ENCODE measurements at regions not wholly inside any gene's neighbourhood (a gene's known extent, or its start where the extent isn't known, plus 50 kb on each side); places are given as distances from the start of the nearest gene placed in this dataset.

DNA sequence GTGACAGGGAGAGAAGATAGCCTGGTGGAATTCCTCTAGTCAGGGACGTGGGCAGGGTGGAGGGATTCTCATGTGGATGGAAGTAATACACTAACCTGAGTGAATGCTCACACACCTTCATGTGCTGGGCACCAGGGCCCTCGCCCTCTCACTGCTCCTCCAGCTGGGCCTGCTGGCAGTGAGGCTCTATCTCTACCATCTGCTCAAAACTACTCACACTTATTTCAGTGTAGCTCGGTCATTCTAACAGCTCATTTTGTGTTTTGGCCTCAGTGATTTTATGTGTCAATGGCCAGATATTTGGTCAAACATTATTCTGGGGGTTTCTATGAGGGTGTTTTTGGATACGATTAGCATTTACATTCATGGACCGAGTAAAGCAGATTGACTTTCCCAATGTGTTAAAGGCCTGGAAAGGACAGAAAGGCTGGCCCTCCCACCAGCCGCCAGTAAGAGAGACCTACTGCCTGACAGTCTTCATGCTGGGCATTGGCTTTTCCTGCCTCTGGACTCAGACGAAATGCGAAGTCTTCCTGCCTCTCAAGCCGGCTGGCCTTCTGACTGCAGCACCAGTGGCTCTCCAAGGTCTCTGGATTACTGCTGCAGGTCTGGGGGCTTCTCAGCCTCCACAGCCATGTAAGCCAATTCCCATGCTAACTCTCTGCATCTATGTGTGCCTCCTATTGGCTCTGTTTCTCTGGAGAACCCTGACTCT lies 335.4 kb downstream of the CXCL12 start:
- no peak for DNase-seq

DNA sequence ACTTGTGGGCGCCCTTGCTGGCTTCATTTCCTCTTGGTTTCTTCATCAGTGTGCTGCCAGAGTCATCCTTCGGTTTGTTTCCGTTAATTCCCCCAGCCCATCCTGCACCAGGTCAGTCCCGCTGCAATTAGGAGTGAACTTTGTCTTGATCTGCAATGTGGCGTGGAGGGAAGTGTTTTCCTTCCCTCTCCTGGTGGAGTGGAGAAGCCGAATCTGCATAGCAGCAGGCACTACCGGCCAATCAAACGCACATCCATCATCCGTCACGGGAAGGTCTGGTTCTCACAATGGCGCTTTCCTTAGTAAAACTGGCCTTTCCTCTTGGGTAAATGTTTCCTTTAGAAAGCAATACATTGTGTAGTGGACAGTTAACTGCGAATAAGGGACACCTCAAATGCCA lies 337.5 kb downstream of the CXCL12 start:
- DNase-seq, result no peak

DNA sequence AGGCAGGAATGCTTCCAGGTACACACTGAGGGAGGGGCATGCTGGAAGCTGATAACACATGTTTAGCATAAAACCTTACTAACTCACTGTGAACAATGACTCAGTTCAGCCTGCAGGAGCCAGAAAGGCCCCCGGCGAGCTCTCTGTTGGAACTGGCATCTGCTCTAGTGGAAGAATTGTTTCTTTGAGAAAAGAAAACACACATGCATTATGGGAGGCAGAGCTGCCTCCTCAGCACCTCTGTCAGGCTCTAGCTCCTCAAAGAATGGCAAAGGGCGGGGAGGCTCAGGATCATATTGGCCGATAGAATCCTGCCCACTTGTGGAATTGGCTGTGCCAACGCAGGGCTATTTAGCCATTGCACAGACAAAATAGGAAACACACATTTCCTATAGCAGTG lies 338.3 kb downstream of the CXCL12 start:
- DNase-seq, result no peak

DNA sequence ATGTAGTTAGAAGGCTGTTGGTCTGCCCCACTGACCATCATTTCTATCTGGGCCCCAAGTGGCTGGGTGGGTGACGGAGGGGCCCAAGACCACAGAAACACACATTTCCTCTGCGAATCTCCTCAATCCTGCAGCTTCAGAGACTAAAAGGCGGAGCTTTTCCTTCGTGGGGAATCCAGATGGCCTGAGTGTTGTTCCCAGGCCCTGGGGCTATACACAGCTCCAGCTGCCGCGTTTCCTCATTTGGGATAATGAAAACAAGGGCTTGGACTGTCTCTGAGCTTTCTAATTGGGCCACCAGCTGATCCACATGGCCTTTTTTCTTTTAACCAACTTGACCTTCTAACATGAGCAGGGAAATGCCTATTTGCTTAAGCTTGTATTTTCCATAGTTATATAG lies 339.9 kb downstream of the CXCL12 start:
- no peak for DNase-seq

DNA sequence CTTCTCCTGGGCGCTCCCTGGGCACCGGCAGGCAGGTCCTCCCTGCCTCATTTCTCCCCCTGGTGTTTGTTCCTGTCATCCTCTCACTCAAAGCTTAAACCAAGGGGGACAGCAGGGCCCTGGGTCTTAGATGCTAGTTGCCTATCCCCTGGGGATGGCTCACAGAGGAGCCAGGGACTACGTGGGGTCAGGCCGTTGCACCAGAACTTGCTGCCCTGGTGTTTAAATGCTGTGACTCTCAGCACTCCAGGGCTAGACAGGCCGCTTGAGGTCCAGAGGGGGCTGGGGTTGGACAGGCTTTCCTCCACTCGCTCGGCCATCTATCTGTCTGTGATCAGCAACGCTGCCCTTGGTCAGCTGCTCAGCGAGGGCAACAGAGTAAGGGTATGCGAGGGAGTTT lies 340.3 kb downstream of the CXCL12 start:
- DNase-seq, result no peak

DNA sequence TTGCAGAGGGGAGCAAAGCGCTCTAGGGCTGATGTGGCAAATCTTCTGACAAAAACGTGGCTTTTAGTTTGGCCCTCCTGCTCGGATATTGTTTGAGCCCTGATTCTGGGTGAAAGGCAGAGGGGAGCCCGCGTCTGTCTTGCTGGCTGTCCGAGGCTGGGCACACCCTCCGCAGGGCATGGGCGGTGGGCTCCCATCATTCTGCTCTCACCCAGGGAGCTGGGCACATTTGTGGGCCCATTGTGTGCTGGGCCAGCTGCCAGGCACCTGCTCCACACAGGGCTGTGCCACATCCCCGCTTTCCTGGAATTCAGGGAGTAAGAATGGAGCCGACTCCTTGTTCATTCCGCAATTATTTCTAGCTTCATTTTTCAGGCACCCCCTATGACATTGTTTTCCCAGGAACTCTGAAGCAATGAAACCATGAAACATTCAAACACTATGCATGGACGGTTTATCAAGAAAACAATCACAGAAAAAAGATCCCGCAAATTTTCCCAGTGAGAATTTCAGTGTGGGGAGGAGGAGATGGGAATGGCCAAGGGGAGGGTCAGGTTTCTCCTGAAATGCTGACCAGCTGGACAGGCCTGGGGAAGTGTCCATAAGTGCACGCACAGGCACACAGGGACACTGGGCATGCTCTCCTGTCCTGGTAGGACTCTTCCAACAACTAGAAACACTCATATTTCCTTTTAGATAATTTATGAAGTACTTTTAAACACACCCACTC lies 341.1 kb downstream of the CXCL12 start:
- no peak for DNase-seq

DNA sequence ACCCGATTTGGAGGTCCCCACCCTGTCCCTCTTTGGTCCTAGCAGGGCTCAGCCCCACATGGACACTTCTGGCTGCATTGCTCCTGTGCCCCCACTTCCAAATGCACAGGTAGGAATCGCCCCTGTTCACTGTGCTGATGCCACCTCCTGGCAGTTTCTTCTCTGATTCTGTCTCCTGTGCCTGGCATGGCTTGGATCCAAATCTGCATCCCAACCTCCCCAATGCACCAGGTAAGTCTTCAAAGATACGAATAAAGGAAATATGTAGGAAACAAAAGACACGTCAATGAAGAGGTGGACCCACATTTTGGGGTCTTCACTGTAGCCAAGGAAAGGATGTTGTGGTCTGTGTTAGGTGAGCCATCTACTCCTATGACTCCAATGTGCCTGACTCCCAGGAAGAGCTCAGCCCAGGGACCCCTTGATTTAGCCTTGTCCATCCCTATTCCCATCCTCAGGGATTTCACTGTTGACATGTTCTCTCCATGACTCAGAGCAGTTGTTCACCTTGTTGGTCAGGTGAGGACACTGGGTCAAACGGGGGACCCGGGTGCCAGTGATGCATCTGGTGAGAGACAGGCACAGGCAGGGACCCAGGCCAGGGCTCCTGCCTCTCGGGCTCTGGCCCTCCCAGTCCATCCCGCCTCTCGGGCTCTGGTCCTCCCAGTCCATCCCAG lies 341.8 kb downstream of the CXCL12 start:
- DNase-seq, result no peak

DNA sequence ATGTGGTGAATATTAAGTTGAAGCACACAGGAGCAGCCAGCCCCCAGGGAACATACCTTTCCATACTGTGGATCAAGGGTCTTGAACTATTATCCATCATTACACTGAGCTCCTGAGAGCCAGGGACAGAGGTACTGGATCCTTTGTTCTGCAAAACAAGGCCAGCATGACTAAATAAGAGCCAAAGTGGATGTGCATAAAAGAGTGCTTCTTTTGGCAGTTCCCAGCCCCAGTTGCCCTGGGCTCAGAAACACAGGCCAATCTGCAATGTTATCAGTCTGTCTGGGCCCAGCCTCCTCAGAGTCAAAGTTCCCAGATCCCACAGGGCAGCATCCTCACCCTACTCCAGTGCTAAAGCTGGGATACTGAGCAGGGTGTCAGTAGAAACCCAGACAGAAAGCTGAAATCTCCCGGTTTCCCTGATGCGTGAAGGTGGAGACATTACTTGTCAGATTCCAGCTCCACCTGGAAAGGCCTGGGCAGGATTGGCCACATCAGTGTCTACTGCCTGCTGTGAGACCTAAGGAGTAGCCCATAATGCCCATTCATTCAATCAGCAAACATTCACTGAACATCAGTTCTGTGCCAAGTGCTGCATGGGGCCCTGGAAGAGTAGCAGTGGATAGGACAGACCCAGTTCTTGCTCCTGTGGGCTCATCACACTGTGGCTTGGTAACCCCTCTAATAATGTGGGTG lies 342.7 kb downstream of the CXCL12 start:
- DNase-seq, result no peak

DNA sequence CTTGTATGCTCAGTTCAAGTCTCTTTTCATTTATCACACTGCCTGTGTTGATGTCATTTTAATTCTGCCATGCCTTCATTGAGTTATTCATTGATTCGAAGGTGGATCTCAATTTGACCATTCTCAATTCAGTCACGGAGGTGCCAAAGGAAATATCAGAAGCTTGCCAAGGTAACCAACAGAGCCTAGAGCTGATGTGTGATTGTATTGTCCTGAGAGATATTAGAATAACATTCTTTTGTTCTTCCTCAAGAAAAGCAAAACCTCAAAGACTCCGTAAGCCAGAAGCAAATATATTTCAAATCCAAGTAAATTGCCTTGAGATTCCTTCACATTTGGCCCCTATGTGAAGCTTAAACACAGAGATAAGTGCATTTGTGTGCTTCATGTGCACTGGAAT lies 345.3 kb downstream of the CXCL12 start:
- DNase-seq, result no peak

DNA sequence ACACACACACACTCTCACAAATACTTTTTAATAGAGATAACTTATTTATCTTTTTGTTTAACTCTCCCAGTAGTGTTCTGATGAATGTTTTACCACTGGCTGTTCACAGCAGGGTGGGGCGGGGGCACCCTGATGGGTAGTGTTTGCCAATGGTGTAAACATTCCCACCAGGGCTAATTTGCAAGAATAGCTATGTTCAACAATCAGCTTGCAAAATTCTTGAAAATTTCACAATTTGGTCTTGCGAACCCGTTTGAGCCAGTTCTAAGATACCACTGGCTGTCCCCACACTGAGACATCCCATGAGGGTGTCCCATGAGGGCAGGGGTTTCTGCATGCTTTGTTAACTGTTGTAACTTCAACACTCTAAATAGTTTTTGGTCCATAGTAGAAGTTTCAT lies 348.5 kb downstream of the CXCL12 start:
- DNase-seq, result no peak

DNA sequence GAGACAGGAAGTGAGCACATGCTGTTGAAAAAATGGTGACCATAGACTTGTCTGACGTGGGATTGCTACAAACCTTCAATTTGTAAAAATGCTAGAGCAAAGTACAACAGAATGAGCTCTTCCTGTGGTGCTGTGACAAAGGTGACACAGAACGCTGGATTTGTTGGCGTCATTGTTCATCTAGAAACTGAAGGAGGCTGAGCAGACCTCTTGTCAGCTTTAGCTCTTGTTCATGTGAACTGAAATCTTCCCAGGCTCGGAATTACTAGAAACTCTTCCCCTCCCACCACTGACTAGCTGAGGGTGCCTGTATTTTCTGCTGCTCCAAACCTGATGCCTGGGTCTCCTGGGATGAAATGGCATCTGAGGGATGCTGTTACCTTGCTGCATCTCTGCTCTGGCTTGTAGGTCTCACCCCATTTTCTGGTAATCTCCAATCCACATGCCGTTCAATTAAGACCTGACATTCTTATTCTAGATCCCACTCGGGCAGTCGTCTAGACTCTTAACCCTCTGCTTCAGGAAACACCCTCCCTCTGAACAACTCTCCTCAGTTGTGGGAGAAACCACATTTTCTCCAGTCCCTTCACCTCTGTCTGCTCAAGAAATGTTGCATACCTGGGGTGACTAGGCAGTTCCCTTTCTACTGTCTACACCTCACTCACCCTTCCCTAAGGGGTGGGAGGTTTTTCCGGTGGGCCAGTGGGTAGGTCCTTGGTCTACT lies 349.3 kb downstream of the CXCL12 start:
- no peak for DNase-seq

DNA sequence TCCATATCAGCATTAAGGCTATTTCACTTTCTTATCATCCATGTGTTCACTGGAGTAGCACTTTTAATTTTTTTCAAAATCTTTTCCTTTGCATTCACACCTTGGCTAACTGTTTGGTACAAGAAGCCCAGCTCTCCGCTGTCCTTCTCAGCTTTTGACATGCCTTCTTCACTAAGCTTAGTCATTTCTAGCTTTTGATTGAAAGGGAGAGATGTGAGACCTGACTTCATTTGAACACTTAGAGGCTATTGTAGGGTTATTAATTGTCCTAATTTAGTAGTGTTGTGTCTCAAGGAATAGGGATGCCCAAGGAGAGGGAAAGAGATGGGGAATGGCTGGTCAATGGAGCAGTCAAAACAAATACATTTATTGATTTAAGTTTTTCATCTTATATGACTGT lies 350.0 kb downstream of the CXCL12 start:
- DNase-seq, result no peak

DNA sequence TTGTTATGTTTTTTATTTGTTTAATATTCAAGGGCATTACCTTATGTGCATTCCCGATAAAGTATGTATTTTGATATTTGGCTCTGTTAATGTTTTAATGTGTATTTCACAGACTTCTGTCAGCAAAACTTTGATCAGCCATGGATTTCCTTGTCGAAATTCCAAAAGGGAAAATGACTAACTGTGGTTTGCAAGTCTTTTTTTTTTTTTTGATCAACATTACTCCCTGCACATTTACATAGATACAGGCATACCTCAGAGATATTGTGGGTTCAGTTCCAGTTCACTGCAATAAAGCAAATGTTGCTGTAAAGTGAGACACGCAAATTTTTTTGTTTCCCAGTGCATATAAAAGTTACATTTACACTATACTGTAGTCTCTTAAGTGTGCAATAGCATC lies 351.9 kb downstream of the CXCL12 start:
- DNase-seq, result no peak

DNA sequence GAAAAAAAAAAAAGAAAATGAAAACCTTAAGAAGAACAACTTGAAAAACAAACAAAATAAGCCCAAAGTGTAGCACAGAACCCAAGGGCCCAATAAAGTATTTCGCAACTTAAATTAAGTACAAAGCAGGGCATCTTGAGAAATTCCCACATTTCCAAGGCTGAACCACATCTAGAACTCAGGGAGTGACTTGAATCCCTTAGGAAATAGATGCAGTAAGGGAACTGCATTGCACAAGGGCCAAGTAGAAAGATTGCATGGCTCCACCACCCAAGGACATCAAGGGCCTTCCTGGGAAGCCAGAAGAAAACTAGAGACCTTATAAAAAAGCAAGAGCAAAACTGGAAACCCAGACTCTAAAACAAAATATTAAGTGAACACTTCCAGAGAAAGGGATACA lies 352.7 kb downstream of the CXCL12 start:
- DNase-seq, result no peak

DNA sequence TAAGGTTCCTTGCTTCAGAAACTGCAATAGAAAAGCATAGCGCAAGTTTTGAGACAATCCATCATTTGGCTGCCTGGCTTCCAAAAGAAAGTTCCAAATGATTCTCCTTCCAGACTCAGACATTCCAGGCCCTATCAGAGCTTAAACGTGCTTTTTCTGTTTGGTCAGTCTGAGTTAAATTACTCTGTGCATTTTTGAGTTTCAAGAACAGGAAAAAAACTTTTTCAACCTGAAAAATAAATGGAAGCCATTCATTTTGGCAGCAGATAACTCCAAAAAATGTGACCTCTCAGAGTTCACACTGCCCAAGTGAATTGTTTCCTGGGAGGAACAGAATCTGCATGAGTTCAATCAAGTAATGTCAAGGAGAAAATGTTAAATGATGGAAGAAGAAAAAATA lies 354.2 kb downstream of the CXCL12 start:
- no peak for DNase-seq

DNA sequence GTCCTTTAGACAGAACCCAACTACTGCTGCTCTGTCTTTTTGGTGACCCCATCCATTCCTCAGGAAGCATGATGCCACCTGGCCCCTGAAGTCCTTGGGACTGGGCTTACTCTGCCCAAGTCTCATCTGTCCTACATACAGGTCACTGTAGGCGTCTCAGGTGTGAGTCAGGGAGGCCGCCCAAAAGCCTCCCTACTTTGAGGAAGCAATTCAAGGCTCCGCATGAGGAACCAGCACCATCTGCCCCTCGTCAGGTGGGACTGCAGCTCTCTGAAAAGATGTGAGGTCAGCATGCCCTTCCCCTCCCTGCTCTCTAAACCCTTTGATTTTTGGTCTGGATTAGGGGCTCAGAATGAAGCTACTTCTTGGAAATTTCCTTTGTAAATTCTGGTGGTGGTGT lies 354.8 kb downstream of the CXCL12 start:
- no peak for DNase-seq

DNA sequence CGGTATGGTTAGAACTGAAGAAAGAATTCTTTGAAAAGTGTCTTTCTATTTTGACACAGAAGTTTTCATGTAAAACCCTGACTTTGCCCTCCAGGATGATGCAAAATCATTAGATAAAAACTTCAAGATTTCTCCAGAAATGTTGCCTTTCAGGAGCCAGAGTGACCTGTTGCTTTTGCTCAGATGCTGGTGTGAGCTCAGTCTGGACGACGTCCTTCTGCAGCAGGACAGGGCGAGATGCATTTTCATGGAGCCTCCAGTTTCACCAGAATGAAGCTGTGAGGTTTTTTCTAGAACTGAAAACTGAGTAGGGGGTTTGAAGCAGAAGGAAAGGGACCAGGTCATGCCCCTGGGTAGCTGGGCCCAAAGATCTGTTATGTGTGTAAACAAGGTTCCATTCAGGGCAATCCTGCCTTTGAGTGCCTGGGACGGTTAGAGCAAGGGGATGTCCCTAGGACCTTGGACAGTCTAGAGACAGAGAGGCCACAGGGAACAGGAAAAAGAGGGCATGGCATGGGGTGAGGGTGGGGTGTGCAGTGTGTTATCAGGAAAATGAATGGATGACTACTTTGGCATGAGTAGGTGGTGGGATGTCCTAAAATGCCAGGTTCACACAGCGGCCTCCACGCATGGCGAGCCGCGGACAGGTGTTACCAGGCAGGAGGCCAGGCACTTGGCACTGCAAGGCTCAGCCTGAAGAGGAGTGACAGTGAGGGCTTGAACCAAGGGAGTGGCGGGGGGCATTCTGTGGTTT lies 356.3 kb downstream of the CXCL12 start:
- no peak for DNase-seq

DNA sequence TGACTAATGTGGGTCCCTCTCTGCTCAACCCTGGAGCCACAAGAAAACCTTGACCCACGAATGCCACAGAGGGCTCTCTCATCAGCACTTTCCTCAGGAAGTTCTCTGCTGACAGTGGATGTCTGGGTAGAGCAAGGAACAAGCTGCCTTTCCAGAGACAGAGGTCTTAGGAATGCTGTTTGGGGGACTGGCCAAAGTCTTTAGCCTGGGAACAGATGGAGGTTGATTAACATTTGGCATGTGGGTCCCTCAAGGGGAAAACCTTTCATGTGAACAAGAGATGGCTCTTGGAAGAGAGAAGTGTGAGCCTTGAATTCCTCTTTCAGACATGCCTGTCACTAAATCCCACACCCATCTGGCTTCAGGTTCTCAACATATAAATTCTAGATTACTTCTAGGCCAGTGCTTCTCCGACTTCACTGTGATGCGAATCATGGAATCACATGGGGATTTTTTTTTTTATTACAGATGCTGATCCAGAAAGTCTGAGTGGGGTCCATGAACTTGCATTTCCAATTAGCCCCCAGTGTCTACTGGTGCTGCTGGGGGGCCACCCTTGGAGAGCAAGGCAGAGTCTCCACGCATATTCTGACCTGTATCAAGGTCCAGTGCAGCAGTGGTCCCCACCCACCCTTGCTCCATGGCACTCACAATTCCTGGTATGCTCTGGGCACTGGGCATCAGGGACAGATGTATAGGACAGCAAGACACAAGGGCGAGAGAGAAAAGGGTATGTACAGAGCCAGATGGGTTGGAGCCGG lies 360.4 kb downstream of the CXCL12 start:
- DNase-seq, result no peak

DNA sequence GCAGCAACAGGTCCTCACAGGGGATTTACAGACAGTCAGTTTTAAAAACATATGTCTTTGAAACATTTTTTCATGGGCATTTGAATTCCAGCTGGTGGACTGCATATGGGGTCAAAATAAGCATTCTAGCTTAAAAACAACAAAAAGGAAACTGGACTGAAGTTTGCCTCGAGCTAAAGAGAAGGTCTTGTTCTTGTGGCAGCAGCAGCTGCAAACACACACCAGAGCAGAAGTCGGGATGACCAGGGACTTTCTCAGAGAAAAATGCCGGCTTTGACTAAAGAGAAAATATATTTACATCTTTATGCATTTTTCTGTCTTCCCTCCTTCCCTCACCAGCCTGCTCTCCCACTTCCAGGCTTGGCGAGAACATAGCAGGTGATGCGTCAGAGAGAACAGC lies 361.4 kb downstream of the CXCL12 start:
- DNase-seq, result no peak

DNA sequence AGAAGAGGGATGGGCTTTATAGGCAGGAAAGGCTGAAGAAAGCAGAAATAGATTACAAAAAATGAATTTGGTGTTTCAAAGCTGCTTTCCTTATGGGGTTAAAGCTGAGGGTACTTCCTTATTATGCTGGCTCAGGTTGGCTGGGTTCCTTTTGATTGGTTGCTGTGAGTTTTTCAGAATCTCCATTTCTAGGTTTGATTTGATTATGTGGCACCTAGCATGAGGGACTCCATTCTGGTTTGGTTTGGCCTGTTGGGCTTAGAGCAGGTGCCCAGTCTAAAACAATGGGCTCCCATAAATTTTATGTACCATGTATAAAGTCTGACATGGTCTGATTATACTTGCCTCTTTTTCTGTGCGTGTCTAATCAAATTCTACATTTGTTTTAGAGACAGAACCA lies 362.7 kb downstream of the CXCL12 start:
- no peak for DNase-seq

DNA sequence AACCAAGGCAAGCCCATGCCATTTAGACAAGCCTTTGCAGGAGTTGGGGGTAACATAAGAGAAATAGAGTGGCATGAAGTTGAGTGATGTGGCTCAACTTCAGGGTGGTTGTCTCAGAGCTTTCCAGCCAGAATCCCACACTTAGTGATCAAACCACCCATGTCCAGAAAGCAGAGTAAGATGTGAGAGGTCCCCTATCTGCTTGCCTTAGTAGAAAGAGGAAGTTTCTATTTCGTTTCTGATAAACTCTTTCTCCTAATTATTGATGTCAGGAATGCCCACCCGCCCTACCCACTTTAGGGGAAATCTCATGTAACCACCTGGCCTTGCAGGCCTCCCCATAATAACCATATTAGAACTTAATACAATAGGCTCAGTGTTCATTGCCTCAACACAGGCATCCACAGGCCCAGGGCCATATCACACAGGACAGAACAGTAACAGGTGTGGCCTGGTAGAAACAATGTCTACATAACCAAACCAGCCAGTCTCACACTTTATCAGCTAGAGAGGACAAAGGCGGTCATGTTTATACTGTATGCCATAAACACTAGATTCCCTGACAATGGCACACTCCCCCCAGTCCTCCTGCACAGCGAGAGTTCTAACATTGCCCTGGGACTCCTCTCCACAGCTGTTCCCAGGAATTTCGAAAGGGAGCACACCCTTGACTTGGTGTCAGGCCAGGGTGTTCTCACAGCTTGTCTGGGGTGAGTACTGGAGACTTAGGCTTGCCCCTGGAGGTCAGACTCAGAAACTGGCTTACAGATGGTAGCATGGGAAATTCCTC lies 364.4 kb downstream of the CXCL12 start:
- DNase-seq, result no peak
